ENCODE measurements at regions not wholly inside any gene's neighbourhood (a gene's known extent, or its start where the extent isn't known, plus 50 kb on each side); places are given as distances from the start of the nearest gene placed in this dataset.

DNA sequence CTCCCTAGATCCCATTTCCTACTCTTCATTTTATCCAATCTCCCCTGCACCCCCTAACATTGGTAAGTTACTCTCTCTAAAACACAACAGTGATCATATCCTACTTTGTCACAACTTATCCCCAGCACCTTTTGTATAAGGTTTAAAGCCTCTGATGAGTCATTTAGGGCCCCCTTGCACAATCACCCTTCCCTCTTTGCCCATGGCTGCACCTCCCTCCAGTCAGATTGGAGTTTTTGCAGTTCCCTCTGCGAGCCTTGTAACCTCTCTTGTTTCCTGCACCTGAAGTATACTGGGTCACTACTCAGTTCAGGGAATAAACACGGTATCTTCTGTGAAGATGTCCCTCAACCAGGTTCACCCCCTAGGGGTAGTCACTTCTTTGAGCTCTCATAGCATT is 55.9 kb upstream of the ADRB1 start:
- peak; percentile 4 to 34 for DNase-seq (ENCODE audit: low read depth in 2 of 2)
- H3K4me3 ChIP-seq (replicated peaks in 1 of 2; ENCODE audit: low read depth in 2 of 2, low read length in 2 of 2): no peak overlapping the region
- TF ChIP-seq, protein P1, sequence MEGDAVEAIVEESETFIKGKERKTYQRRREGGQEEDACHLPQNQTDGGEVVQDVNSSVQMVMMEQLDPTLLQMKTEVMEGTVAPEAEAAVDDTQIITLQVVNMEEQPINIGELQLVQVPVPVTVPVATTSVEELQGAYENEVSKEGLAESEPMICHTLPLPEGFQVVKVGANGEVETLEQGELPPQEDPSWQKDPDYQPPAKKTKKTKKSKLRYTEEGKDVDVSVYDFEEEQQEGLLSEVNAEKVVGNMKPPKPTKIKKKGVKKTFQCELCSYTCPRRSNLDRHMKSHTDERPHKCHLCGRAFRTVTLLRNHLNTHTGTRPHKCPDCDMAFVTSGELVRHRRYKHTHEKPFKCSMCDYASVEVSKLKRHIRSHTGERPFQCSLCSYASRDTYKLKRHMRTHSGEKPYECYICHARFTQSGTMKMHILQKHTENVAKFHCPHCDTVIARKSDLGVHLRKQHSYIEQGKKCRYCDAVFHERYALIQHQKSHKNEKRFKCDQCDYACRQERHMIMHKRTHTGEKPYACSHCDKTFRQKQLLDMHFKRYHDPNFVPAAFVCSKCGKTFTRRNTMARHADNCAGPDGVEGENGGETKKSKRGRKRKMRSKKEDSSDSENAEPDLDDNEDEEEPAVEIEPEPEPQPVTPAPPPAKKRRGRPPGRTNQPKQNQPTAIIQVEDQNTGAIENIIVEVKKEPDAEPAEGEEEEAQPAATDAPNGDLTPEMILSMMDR (IDR thresholded peaks at IDR 0.05; ENCODE audit: low read depth, low read length): no peak

DNA sequence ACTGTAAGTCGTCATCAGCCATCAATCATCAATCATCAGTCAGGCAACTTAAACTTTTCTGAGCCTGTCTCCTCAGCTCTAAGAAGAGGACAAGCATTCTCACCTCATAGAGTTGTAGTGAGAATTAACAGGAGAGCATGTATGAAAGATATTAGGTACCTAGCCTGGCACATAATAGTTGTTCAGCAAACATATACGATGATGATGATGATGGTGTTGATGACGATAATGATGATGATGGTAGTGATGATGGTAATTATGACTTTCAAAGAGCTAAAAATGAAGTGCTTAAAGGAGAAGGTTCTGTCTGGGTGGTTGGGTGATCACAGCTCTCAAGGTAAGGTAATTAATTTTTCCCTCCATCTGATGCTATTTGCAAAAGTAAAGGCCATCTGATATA is 55.1 kb upstream of the ADRB1 start:
- DNase-seq (ENCODE audit: low read depth in 2 of 2): no peak
- no peak overlapping the region for H3K4me3 ChIP-seq (replicated peaks in 1 of 2; ENCODE audit: low read depth in 2 of 2, low read length in 2 of 2)
- TF ChIP-seq, protein P1 (IDR thresholded peaks at IDR 0.05; ENCODE audit: low read depth, low read length): no peak

DNA sequence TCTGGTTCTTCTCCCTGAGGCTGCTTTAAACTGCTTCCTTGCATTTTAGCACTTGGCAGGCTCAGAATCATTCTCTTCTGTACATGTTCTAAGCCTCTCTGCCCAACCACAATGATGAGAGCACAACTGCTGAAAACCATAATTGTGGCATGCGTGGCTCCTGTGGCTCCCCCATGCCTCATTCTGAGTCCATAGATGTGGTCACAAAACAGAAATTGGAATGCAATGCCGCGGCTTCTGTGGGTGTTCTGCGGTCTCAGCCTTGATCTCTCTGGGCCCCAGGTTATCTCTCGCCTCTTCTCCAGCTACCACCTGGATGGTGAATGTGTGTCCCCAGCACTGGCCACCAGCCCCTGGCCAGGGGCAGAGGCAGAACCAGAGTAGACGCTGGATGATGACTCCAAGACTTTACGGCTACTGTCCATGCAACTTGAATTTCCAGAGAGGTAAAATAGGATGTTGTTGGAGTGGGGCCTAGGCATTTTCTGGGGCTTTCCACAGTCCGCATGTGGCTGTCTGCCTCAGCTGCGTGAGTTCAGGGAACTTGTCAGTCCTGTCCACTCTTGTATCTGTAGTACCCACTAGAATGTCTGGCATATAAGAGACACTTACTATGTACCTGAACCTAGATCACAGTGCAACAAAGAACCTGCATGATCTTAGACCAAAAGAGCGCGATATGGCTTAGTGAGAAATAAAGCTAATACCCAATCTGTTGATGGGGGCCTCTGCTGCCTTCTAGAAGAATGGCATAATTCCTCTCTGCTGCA is 52.4 kb upstream of the ADRB1 start:
- TF ChIP-seq, protein P1 (IDR thresholded peaks at IDR 0.05; ENCODE audit: low read depth, low read length): no peak
- H3K4me3 ChIP-seq (replicated peaks in 1 of 2; ENCODE audit: low read depth in 2 of 2, low read length in 2 of 2): no peak overlapping the region
- no peak for DNase-seq (ENCODE audit: low read depth in 2 of 2)

DNA sequence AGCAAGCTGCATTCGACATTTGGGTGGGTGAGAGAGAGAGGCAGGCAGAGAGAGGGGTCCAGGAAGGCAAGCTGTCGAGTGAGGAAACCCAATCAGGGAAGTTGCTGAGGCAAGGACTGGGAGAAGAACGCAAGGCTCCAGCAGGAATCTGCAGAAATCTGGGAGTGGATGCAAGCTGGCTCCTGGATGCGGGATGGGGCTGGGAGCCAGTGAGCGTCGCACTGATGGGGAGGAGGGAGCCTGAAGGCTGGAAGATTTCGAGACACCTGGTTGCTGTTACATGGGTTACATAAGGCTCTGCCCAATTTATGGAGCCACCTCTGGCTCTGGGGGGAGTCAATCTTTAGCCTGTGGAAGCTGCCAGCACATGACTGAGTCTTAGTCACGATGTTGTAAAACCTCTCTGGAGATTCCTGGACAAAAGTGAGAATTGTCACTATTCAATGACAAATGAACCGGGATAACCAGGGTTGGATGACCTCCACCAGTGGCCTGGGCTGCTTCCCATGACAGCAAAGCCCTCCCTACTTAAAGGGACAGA is 51.1 kb upstream of the ADRB1 start:
- DNase-seq (ENCODE audit: low read depth in 2 of 2): no peak
- H3K4me3 ChIP-seq (replicated peaks in 1 of 2; ENCODE audit: low read depth in 2 of 2, low read length in 2 of 2): no peak overlapping the region
- TF ChIP-seq, protein P1 (IDR thresholded peaks at IDR 0.05; ENCODE audit: low read depth, low read length): no peak

DNA sequence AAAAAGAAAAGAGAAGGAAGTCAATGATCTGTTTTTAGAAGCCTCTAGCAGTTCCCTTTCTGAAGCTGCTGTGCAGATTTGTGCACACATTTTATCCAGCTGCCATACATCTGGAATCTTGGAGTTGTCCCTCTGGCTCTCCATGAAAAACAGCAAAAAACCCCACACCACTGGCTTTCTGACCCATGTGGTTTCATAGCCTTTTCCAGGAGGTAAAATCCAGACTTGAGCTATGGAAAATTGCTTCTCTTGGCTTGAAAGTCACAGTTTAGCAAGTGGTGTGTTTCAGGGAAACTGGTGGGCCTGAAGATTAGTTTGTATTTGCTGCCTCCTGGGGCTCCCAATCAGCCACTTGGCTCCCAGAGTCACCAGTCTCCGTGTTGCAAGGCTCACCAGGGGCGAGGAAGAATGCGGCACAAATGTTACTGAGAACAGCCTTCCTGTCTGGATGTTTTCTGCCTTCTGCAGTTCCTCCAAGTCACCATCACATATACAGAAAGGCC is 50.1 kb upstream of the ADRB1 start:
- TF ChIP-seq, protein P1 (IDR thresholded peaks at IDR 0.05; ENCODE audit: low read depth, low read length): no peak
- no peak overlapping the region for H3K4me3 ChIP-seq (replicated peaks in 1 of 2; ENCODE audit: low read depth in 2 of 2, low read length in 2 of 2)
- peak in 1 of 2 donors; percentile 17 for DNase-seq (ENCODE audit: low read depth in 2 of 2)
